H1 (cell line): ENCODE measurements at regions not wholly inside any gene's neighbourhood (a gene's known extent, or its start where the extent isn't known, plus 50 kb on each side); places are given as distances from the start of the nearest gene placed in this dataset.

Experiments used
- CTCF ChIA-PET: fragments of 300-600 bp; sonication (Branson Sonifier 250); formaldehyde crosslinking; loops from one replicate; lab custom pipeline; 2021; ENCODE audit not compliant: partially characterized antibody; lab: Charles Lee
- POLR2A ChIA-PET: fragments of 300-600 bp; sonication (Branson Sonifier 250); formaldehyde crosslinking; loops from one replicate; lab custom pipeline; 2021; ENCODE audit warnings: inconsistent platforms; ENCODE audit not compliant: partially characterized antibody; lab: Charles Lee
- DNase-seq, 2 experiments: peaks; one replicate each; pipeline versions ENCODE4 v3.0.0 to v3.0.0-alpha.2; 2010 to 2022; ENCODE audit warnings: low spot score in 2 of 2, low read depth in 1 of 2, mixed read lengths in 1 of 2
- FAIRE-seq: peaks from 2 replicates; lab custom pipeline; 2011; peaks lifted over from hg19 to GRCh38; lab: Jason Lieb, UNC
- H2AFZ ChIP-seq: 2 replicates; pipeline ENCODE4 v1.8.1; 2012; ENCODE audit warnings: low read length, inconsistent platforms
- H2AK5ac ChIP-seq: 2 replicates; pipeline ENCODE4 v1.6.1; 2013; ENCODE audit warnings: low read depth, low read length
- H2BK120ac ChIP-seq: replicated peaks from 2 replicates; pipeline ENCODE3; 2013; ENCODE audit warnings: low read depth, low read length, inconsistent platforms
- H2BK12ac ChIP-seq: 2 replicates; pipeline ENCODE4 v1.6.1; 2013; ENCODE audit warnings: low read depth, low read length
- H2BK15ac ChIP-seq: 2 replicates; pipeline ENCODE4 v1.6.1; 2013; ENCODE audit warnings: low read length
- H2BK20ac ChIP-seq: 2 replicates; pipeline ENCODE4 v1.6.1; 2013; ENCODE audit warnings: low read length
- H2BK5ac ChIP-seq: 2 replicates; pipeline ENCODE4 v1.6.1; 2013; ENCODE audit warnings: low read depth, low read length
- H3K14ac ChIP-seq: 2 replicates; pipeline ENCODE4 v1.6.1; 2013; ENCODE audit warnings: inconsistent platforms; ENCODE audit not compliant: insufficient read length
- H3K18ac ChIP-seq: 2 replicates; pipeline ENCODE4 v1.6.1; 2013; ENCODE audit warnings: low read length; ENCODE audit errors: extremely low read depth
- H3K23ac ChIP-seq: 2 replicates; pipeline ENCODE4 v1.6.1; 2013; ENCODE audit warnings: inconsistent platforms; ENCODE audit not compliant: insufficient read length
- H3K23me2 ChIP-seq: 2 replicates; pipeline ENCODE4 v1.6.1; 2013; ENCODE audit warnings: low read depth, low read length
- H3K27ac ChIP-seq: 2 replicates; pipeline ENCODE4 v1.6.1; 2011; ENCODE audit warnings: low read depth, low read length, inconsistent platforms
- H3K27me3 ChIP-seq, 4 experiments: replicated peaks in 1 of 4; 1 replicate in 1 of 4; 2 replicates in 3 of 4; pipeline versions ENCODE4 v1.6.1 to v1.8.1; 2011 to 2013; ENCODE audit warnings: low read length in 3 of 4, mild to moderate bottlenecking in 3 of 4, inconsistent platforms in 2 of 4, mixed read lengths in 2 of 4, moderate library complexity in 1 of 4; ENCODE audit not compliant: control insufficient read depth in 3 of 4, insufficient read depth in 3 of 4; ENCODE audit errors: extremely low read depth in 1 of 4
- H3K36me3 ChIP-seq, 4 experiments: 2 replicates each; pipeline versions ENCODE4 v1.6.1 to v1.8.1; 2011 to 2013; ENCODE audit warnings: mild to moderate bottlenecking in 4 of 4, low read length in 3 of 4, moderate library complexity in 2 of 4, control low read depth in 1 of 4, inconsistent platforms in 1 of 4; ENCODE audit not compliant: insufficient read depth in 4 of 4, control insufficient read depth in 2 of 4
- H3K4ac ChIP-seq: replicated peaks from 2 replicates; pipeline ENCODE3; 2013; ENCODE audit warnings: low read length, low read depth, mixed read lengths, inconsistent platforms; ENCODE audit not compliant: insufficient read length
- H3K4me1 ChIP-seq, 4 experiments: replicated peaks in 1 of 4; 1 replicate in 1 of 4; 2 replicates in 3 of 4; pipeline versions ENCODE4 v1.6.1 to v1.8.1; 2011 to 2013; ENCODE audit warnings: low read length in 3 of 4, inconsistent platforms in 2 of 4, mixed read lengths in 1 of 4; ENCODE audit not compliant: insufficient read depth in 4 of 4, control insufficient read depth in 3 of 4
- H3K4me2 ChIP-seq, 2 experiments: 2 replicates each; pipeline versions ENCODE4 v1.6.1 to v1.8.1; 2011 to 2013; ENCODE audit warnings: low read depth in 2 of 2, low read length in 2 of 2, control low read depth in 1 of 2, inconsistent platforms in 1 of 2, mild to moderate bottlenecking in 1 of 2; ENCODE audit not compliant: insufficient read depth in 1 of 2
- H3K4me3 ChIP-seq, 4 experiments: fragments of 200-600, 300-600 bp in 1 of 4; sonication (generic), shearing (Covaris generic), sonication (Bioruptor Twin) in 1 of 4; 2 replicates each; pipeline versions ENCODE4 v1.5.1 to v1.8.1; 2011 to 2016; ENCODE audit warnings: low read length in 4 of 4, low read depth in 3 of 4, control low read depth in 2 of 4, inconsistent platforms in 2 of 4, mild to moderate bottlenecking in 2 of 4, mixed read lengths in 1 of 4, moderate library complexity in 1 of 4; ENCODE audit not compliant: insufficient read depth in 2 of 4; ENCODE audit errors: extremely low read depth in 1 of 4
- H3K56ac ChIP-seq: replicated peaks from 2 replicates; pipeline ENCODE3; 2013; ENCODE audit warnings: low read depth, mild to moderate bottlenecking, mixed read lengths, low read length, inconsistent platforms; ENCODE audit not compliant: insufficient read length
- H3K79me1 ChIP-seq: 2 replicates; pipeline ENCODE4 v1.6.1; 2013; ENCODE audit warnings: low read depth, low read length, control low read depth
- H3K79me2 ChIP-seq, 2 experiments: 2 replicates each; pipeline versions ENCODE4 v1.6.1 to v1.8.1; 2012 to 2013; ENCODE audit warnings: low read length in 2 of 2, mild to moderate bottlenecking in 2 of 2, inconsistent platforms in 1 of 2; ENCODE audit not compliant: insufficient read depth in 2 of 2, control insufficient read depth in 1 of 2
- H3K9ac ChIP-seq, 4 experiments: replicated peaks in 1 of 4; 1 replicate in 1 of 4; 2 replicates in 3 of 4; pipeline versions ENCODE4 v1.6.1 to v1.8.1; 2011 to 2013; ENCODE audit warnings: low read depth in 3 of 4, low read length in 3 of 4, control low read depth in 2 of 4, mild to moderate bottlenecking in 2 of 4, moderate library complexity in 2 of 4, inconsistent platforms in 1 of 4; ENCODE audit errors: extremely low read depth in 1 of 4
- H3K9me3 ChIP-seq, 2 experiments: 2 replicates each; pipeline versions ENCODE4 v1.6.1 to v1.8.1; 2012 to 2013; ENCODE audit warnings: mild to moderate bottlenecking in 2 of 2, moderate library complexity in 2 of 2, control low read depth in 1 of 2, inconsistent platforms in 1 of 2, low read depth in 1 of 2, low read length in 1 of 2, mixed read lengths in 1 of 2; ENCODE audit not compliant: insufficient read depth in 2 of 2
- H4K20me1 ChIP-seq, 2 experiments: replicated peaks in 1 of 2; 2 replicates each; pipeline versions ENCODE3 to v1.8.1; 2011 to 2013; ENCODE audit warnings: inconsistent platforms in 2 of 2, low read length in 2 of 2, mild to moderate bottlenecking in 1 of 2; ENCODE audit not compliant: insufficient read depth in 2 of 2, control insufficient read depth in 1 of 2
- H4K5ac ChIP-seq: 2 replicates; pipeline ENCODE4 v1.6.1; 2013; ENCODE audit warnings: low read length, low read depth, mixed read lengths, inconsistent platforms; ENCODE audit not compliant: insufficient read length
- H4K8ac ChIP-seq: 2 replicates; pipeline ENCODE4 v1.8.0; 2013; ENCODE audit warnings: mild to moderate bottlenecking, moderate library complexity, low read length, inconsistent platforms; ENCODE audit not compliant: insufficient read depth; ENCODE audit errors: extremely low read depth
- H4K91ac ChIP-seq: replicated peaks from 2 replicates; pipeline ENCODE3; 2013; ENCODE audit warnings: low read length, mixed read lengths, inconsistent platforms; ENCODE audit not compliant: insufficient read length
- BACH1 ChIP-seq: IDR thresholded peaks from 2 replicates; pipeline ENCODE4 v1.6.1; 2012; ENCODE audit warnings: low read length, improper control_type of control experiment
- CBX8 ChIP-seq: fragments of 300-800, 300-1000 bp; sonication (generic); IDR thresholded peaks from 2 replicates; pipeline ENCODE4 v1.7.1; 2016; ENCODE audit warnings: low read depth, low read length, borderline replicate concordance
- GABPA ChIP-seq: IDR thresholded peaks from 2 replicates; pipeline ENCODE4 v1.6.1; 2011; ENCODE audit warnings: mild to moderate bottlenecking, low read length, moderate library complexity, borderline replicate concordance; ENCODE audit not compliant: insufficient read depth
- HDAC2 ChIP-seq, 2 experiments: fragments of 300-600 bp in 1 of 2; sonication (generic) in 1 of 2; IDR thresholded peaks; 2 replicates each; pipeline ENCODE4 v1.6.1; 2011 to 2012; ENCODE audit warnings: low read depth in 2 of 2, low read length in 2 of 2, mild to moderate bottlenecking in 2 of 2, moderate library complexity in 2 of 2, borderline replicate concordance in 1 of 2, inconsistent platforms in 1 of 2
- NRF1 ChIP-seq: IDR thresholded peaks from 2 replicates; pipeline ENCODE4 v1.6.1; 2011; ENCODE audit warnings: mild to moderate bottlenecking, low read depth, low read length, improper control_type of control experiment
- SIX5 ChIP-seq: IDR thresholded peaks from 2 replicates; pipeline ENCODE4 v1.6.1; 2011; ENCODE audit warnings: mild to moderate bottlenecking, low read depth, low read length
- ZNF274 ChIP-seq: IDR thresholded peaks from 2 replicates; pipeline ENCODE4 v1.7.0; 2012; ENCODE audit warnings: low read length, borderline replicate concordance; ENCODE audit errors: extremely low read depth
- WGBS, 2 experiments: shearing (Covaris generic) in 1 of 2; methylation state at CpG; one replicate each; pipeline versions ENCODE4 v1.1.6 to v1.1.7; 2013 to 2015; ENCODE audit warnings: low lambda C conversion rate in 2 of 2, mixed read lengths in 2 of 2, inconsistent platforms in 1 of 2, low coverage in 1 of 2, missing lambda C conversion rate in 1 of 2; ENCODE audit not compliant: insufficient replicate concordance in 2 of 2, insufficient coverage in 1 of 2, insufficient read length in 1 of 2; ENCODE audit errors: extremely low coverage in 1 of 2, missing lambda C conversion rate in 1 of 2; 5-methylcytosine and 5-hydroxymethylcytosine counted together
- TF ChIP-seq, protein P1 (sequence below), 3 experiments: IDR thresholded peaks; 1 replicate in 2 of 3; 2 replicates in 1 of 3; pipeline versions ENCODE4 v1.5.1 to v1.6.1; 2011; ENCODE audit warnings: low read length in 3 of 3, mild to moderate bottlenecking in 3 of 3, inconsistent platforms in 2 of 3, low read depth in 1 of 3, moderate library complexity in 1 of 3; ENCODE audit not compliant: insufficient read depth in 1 of 3; ENCODE audit errors: control extremely low read depth in 1 of 3
- TF ChIP-seq, protein P2 (sequence below): IDR thresholded peaks from 2 replicates; pipeline ENCODE4 v1.6.1; 2011; ENCODE audit warnings: low read depth, mild to moderate bottlenecking, low read length; ENCODE audit not compliant: insufficient read depth

DNA sequence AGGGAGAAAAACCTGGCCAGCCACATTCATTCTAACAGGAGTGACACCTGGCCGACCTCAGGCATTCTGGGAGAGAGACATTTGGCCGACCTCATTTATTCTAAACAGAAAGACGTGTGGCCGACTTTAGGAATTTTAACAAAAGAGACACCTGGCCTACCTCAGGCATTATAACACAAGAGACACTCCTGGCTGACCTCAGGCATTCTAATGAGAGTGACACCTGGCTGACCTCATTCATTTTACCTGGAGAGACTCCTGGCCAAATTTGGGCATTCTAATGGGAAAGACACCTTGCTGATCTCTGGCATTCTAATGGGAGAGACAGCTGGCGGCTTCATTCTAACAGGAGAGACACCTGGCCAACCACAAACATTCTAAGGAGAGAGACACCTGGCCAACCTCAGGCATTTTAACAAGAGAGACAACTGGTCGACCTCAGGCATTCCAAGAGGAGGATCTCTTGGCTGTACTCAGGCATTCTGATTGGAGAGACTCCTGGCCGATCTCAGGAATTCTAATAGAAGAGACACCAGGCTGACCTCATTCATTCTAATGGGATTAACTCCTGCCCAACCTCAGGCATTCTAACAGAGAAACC lies 1353.9 kb downstream of the UQCRFS1 start:
- Histone ChIP-seq H2BK20ac (no peak overlapping the region), H3K79me1 (no peaks in the 10 kb centered on the region), H4K91ac (no peak overlapping the region), H3K23me2 (no peaks in the 10 kb centered on the region), H3K18ac (no peak overlapping the region), H3K14ac (no peak overlapping the region), H2BK5ac (no peak overlapping the region), H3K9ac (no peak overlapping the region), H4K8ac (no peak overlapping the region), H3K4me1 (no peaks in the 10 kb centered on the region), H3K27me3 (no peaks in the 10 kb centered on the region), H2AFZ (no peak overlapping the region), H3K4me2 (no peak overlapping the region), H3K9me3 (peaks cover 38 to 41% of the 10 kb centered on the region in 2 experiments), H3K23ac (no peak overlapping the region), H3K4ac (no peak overlapping the region), H2BK12ac (no peak overlapping the region), H3K79me2 (no peaks in the 10 kb centered on the region), H3K56ac (no peak overlapping the region), H2AK5ac (no peak overlapping the region), H4K20me1 (no peaks in the 10 kb centered on the region), H3K27ac (no peak overlapping the region), H3K36me3 (no peaks in the 10 kb centered on the region), H4K5ac (no peak overlapping the region), H2BK120ac (no peak overlapping the region), H2BK15ac (no peak overlapping the region), H3K4me3 (no peak overlapping the region)
- WGBS, 2 experiments, result 89% methylated on average over 7 of the region's 7 CpGs; no CpG with 5 or more reads in 1 of the 2 experiments
- FAIRE-seq (no peak), DNase-seq (no peak)
- ChIA-PET CTCF (no interaction called here), POLR2A (no interaction called here)
- TF ChIP-seq GABPA, result no peak
- no peak for TF ChIP-seq CBX8
- no peak for TF ChIP-seq HDAC2 (IDR thresholded peaks at IDR 0.05; ENCODE audit: borderline replicate concordance in 1 of 2, low read depth in 2 of 2, low read length in 2 of 2)
- TF ChIP-seq NRF1, result no peak
- TF ChIP-seq, protein P1, sequence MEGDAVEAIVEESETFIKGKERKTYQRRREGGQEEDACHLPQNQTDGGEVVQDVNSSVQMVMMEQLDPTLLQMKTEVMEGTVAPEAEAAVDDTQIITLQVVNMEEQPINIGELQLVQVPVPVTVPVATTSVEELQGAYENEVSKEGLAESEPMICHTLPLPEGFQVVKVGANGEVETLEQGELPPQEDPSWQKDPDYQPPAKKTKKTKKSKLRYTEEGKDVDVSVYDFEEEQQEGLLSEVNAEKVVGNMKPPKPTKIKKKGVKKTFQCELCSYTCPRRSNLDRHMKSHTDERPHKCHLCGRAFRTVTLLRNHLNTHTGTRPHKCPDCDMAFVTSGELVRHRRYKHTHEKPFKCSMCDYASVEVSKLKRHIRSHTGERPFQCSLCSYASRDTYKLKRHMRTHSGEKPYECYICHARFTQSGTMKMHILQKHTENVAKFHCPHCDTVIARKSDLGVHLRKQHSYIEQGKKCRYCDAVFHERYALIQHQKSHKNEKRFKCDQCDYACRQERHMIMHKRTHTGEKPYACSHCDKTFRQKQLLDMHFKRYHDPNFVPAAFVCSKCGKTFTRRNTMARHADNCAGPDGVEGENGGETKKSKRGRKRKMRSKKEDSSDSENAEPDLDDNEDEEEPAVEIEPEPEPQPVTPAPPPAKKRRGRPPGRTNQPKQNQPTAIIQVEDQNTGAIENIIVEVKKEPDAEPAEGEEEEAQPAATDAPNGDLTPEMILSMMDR (IDR thresholded peaks at IDR 0.05; ENCODE audit: control extremely low read depth in 1 of 3, insufficient read depth in 1 of 3, low read depth in 1 of 3, low read length in 3 of 3), result no peak
- TF ChIP-seq ZNF274, result no peak
- TF ChIP-seq, protein P2, sequence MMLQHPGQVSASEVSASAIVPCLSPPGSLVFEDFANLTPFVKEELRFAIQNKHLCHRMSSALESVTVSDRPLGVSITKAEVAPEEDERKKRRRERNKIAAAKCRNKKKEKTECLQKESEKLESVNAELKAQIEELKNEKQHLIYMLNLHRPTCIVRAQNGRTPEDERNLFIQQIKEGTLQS, result no peak
- no peak for TF ChIP-seq BACH1
- TF ChIP-seq SIX5, result no peak
